GM23338 (cell line): ENCODE measurements at regions not wholly inside any gene's neighbourhood (a gene's known extent, or its start where the extent isn't known, plus 50 kb on each side); places are given as distances from the start of the nearest gene placed in this dataset.

Experiments used
- CREB1 ChIP-seq: fragments of 250-450 bp; sonication (Bioruptor Pico); IDR thresholded peaks from 2 replicates; pipeline ENCODE4 v1.5.0; 2020; ENCODE audit warnings: low read depth, mild to moderate bottlenecking, moderate library complexity
- EZH2 ChIP-seq: fragments of 200-600 bp; sonication (generic); IDR thresholded peaks from one replicate; pipeline ENCODE4 v1.8.0; 2017; ENCODE audit warnings: antibody characterized with exemption, mild to moderate bottlenecking, low read depth; ENCODE audit not compliant: unreplicated experiment
- EZH2phosphoT487 ChIP-seq: fragments of 200-600 bp; sonication (generic); IDR thresholded peaks from one replicate; pipeline ENCODE4 v1.8.1; 2018; ENCODE audit warnings: antibody characterized with exemption; ENCODE audit not compliant: unreplicated experiment
- JUNB ChIP-seq: IDR thresholded peaks from one replicate; pipeline ENCODE4 v1.6.1; 2016; ENCODE audit warnings: antibody characterized with exemption; ENCODE audit not compliant: unreplicated experiment
- NANOG ChIP-seq: IDR thresholded peaks from 2 replicates; pipeline ENCODE4 v1.6.1; 2016; ENCODE audit warnings: antibody characterized with exemption, borderline replicate concordance
- POLR2AphosphoS5 ChIP-seq: IDR thresholded peaks from 2 replicates; pipeline ENCODE4 v1.6.1; 2016; ENCODE audit warnings: antibody characterized with exemption, low read depth
- STAT1 ChIP-seq: IDR thresholded peaks from one replicate; pipeline ENCODE4 v1.6.1; 2016; ENCODE audit warnings: antibody characterized with exemption; ENCODE audit not compliant: unreplicated experiment
- ZNF114 ChIP-seq: fragments of 250-450 bp; sonication (Bioruptor Pico); IDR thresholded peaks from 2 replicates; pipeline ENCODE4 v1.5.0; 2020; ENCODE audit warnings: mild to moderate bottlenecking, moderate library complexity
- TF ChIP-seq, protein P1 (sequence below), 2 experiments: fragments of 200-600 bp in 1 of 2; sonication (generic) in 1 of 2; conservative IDR thresholded peaks; 2 replicates each; pipeline versions ENCODE4 v1.5.1 to v1.6.1; 2016 to 2017; ENCODE audit warnings: antibody characterized with exemption in 2 of 2, low read depth in 2 of 2, mild to moderate bottlenecking in 2 of 2, moderate library complexity in 1 of 2
- TF ChIP-seq, protein P2 (sequence below): fragments of 250-450 bp; sonication (Bioruptor Pico); IDR thresholded peaks from 2 replicates; pipeline ENCODE4 v1.5.0; 2020; ENCODE audit warnings: mild to moderate bottlenecking, moderate library complexity
- TF ChIP-seq, protein P3 (sequence below): IDR thresholded peaks from one replicate; pipeline ENCODE4 v1.6.1; 2018; ENCODE audit warnings: antibody characterized with exemption; ENCODE audit not compliant: unreplicated experiment
- TF ChIP-seq, protein P4 (sequence below): IDR thresholded peaks from 2 replicates; pipeline ENCODE4 v1.6.1; 2016; ENCODE audit warnings: antibody characterized with exemption

DNA sequence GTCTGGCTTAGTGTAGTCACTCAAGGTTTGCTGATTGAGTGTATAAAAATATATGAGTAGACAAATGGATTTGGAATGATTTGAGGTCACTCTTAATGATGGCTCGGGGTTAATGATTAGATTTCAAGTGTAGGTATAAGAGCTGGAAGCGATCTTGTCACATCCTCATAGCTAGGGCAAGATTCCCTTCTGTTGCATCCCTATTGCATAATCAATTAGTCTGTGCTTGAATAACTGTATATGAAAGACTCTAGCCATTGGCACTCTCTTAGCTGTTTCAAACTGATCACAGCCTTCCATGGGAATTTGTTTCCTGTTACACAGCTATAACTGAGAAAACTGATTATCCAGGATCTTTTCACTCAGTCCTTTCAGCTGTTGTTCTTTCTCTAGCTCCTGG lies 811.6 kb downstream of the TLE4 start:
- TF ChIP-seq, protein P1, sequence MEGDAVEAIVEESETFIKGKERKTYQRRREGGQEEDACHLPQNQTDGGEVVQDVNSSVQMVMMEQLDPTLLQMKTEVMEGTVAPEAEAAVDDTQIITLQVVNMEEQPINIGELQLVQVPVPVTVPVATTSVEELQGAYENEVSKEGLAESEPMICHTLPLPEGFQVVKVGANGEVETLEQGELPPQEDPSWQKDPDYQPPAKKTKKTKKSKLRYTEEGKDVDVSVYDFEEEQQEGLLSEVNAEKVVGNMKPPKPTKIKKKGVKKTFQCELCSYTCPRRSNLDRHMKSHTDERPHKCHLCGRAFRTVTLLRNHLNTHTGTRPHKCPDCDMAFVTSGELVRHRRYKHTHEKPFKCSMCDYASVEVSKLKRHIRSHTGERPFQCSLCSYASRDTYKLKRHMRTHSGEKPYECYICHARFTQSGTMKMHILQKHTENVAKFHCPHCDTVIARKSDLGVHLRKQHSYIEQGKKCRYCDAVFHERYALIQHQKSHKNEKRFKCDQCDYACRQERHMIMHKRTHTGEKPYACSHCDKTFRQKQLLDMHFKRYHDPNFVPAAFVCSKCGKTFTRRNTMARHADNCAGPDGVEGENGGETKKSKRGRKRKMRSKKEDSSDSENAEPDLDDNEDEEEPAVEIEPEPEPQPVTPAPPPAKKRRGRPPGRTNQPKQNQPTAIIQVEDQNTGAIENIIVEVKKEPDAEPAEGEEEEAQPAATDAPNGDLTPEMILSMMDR (conservative IDR thresholded peaks at IDR 0.05; ENCODE audit: low read depth in 2 of 2): no peak
- TF ChIP-seq NANOG (no peak), POLR2AphosphoS5 (no peak), EZH2 (no peak), EZH2phosphoT487 (no peak), JUNB (no peak), ZNF114 (CRISPR knock-in tag) (no peak), STAT1 (no peak), CREB1 (CRISPR knock-in tag) (no peak)
- TF ChIP-seq, protein P2, sequence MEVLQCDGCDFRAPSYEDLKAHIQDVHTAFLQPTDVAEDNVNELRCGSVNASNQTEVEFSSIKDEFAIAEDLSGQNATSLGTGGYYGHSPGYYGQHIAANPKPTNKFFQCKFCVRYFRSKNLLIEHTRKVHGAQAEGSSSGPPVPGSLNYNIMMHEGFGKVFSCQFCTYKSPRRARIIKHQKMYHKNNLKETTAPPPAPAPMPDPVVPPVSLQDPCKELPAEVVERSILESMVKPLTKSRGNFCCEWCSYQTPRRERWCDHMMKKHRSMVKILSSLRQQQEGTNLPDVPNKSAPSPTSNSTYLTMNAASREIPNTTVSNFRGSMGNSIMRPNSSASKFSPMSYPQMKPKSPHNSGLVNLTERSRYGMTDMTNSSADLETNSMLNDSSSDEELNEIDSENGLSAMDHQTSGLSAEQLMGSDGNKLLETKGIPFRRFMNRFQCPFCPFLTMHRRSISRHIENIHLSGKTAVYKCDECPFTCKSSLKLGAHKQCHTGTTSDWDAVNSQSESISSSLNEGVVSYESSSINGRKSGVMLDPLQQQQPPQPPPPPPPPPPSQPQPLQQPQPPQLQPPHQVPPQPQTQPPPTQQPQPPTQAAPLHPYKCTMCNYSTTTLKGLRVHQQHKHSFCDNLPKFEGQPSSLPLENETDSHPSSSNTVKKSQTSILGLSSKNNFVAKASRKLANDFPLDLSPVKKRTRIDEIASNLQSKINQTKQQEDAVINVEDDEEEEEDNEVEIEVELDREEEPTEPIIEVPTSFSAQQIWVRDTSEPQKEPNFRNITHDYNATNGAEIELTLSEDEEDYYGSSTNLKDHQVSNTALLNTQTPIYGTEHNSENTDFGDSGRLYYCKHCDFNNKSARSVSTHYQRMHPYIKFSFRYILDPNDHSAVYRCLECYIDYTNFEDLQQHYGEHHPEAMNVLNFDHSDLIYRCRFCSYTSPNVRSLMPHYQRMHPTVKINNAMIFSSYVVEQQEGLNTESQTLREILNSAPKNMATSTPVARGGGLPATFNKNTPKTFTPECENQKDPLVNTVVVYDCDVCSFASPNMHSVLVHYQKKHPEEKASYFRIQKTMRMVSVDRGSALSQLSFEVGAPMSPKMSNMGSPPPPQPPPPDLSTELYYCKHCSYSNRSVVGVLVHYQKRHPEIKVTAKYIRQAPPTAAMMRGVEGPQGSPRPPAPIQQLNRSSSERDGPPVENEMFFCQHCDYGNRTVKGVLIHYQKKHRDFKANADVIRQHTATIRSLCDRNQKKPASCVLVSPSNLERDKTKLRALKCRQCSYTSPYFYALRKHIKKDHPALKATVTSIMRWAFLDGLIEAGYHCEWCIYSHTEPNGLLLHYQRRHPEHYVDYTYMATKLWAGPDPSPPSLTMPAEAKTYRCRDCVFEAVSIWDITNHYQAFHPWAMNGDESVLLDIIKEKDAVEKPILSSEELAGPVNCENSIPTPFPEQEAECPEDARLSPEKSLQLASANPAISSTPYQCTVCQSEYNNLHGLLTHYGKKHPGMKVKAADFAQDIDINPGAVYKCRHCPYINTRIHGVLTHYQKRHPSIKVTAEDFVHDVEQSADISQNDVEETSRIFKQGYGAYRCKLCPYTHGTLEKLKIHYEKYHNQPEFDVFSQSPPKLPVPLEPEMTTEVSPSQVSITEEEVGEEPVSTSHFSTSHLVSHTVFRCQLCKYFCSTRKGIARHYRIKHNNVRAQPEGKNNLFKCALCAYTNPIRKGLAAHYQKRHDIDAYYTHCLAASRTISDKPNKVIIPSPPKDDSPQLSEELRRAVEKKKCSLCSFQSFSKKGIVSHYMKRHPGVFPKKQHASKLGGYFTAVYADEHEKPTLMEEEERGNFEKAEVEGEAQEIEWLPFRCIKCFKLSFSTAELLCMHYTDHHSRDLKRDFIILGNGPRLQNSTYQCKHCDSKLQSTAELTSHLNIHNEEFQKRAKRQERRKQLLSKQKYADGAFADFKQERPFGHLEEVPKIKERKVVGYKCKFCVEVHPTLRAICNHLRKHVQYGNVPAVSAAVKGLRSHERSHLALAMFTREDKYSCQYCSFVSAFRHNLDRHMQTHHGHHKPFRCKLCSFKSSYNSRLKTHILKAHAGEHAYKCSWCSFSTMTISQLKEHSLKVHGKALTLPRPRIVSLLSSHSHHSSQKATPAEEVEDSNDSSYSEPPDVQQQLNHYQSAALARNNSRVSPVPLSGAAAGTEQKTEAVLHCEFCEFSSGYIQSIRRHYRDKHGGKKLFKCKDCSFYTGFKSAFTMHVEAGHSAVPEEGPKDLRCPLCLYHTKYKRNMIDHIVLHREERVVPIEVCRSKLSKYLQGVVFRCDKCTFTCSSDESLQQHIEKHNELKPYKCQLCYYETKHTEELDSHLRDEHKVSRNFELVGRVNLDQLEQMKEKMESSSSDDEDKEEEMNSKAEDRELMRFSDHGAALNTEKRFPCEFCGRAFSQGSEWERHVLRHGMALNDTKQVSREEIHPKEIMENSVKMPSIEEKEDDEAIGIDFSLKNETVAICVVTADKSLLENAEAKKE (CRISPR knock-in tag): no peak
- TF ChIP-seq, protein P3, sequence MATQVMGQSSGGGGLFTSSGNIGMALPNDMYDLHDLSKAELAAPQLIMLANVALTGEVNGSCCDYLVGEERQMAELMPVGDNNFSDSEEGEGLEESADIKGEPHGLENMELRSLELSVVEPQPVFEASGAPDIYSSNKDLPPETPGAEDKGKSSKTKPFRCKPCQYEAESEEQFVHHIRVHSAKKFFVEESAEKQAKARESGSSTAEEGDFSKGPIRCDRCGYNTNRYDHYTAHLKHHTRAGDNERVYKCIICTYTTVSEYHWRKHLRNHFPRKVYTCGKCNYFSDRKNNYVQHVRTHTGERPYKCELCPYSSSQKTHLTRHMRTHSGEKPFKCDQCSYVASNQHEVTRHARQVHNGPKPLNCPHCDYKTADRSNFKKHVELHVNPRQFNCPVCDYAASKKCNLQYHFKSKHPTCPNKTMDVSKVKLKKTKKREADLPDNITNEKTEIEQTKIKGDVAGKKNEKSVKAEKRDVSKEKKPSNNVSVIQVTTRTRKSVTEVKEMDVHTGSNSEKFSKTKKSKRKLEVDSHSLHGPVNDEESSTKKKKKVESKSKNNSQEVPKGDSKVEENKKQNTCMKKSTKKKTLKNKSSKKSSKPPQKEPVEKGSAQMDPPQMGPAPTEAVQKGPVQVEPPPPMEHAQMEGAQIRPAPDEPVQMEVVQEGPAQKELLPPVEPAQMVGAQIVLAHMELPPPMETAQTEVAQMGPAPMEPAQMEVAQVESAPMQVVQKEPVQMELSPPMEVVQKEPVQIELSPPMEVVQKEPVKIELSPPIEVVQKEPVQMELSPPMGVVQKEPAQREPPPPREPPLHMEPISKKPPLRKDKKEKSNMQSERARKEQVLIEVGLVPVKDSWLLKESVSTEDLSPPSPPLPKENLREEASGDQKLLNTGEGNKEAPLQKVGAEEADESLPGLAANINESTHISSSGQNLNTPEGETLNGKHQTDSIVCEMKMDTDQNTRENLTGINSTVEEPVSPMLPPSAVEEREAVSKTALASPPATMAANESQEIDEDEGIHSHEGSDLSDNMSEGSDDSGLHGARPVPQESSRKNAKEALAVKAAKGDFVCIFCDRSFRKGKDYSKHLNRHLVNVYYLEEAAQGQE: no peak
- TF ChIP-seq, protein P4, sequence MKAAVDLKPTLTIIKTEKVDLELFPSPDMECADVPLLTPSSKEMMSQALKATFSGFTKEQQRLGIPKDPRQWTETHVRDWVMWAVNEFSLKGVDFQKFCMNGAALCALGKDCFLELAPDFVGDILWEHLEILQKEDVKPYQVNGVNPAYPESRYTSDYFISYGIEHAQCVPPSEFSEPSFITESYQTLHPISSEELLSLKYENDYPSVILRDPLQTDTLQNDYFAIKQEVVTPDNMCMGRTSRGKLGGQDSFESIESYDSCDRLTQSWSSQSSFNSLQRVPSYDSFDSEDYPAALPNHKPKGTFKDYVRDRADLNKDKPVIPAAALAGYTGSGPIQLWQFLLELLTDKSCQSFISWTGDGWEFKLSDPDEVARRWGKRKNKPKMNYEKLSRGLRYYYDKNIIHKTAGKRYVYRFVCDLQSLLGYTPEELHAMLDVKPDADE: no peak
